ENCODE measurements at regions not wholly inside any gene's neighbourhood (a gene's known extent, or its start where the extent isn't known, plus 50 kb on each side); places are given as distances from the start of the nearest gene placed in this dataset.

DNA sequence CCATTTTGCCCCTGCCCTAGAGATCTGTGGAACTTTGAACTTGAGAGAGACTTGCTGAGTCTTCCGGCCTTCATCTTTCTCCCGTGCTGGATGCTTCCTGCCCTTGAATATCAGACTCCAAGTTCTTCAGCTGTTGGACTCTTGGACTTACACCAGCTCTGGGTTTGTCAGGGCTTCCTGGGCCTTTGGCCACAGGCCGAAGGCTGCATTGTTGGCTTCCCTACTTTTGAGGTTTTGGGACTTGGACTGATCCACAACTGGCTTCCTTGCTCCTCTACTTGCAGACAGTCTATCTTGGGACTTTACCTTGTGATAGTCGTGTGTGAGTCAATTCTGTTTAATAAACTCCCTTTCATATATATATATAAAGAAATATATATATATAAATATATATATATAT lies 1071.0 kb downstream of the ADGRL3 start:
- no peak for DNase-seq (ENCODE audit: low read depth)

DNA sequence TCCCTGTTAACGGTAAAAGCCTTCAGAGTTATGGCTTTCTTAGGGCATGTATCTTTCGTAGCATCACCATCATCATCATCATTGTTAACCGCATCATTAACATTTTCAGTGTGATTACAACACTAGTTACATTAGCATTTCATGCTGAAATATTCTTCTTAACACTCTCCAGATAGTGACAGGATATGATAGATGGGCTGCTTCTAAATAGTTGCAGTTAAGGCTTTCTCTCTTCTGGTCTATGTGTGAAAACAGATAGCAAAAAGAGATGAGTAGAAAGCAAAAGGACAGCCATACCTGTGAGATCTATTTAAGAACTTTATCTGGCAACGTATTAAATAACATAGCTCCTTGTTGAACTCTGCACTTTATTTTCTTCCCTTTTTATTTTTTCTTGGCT lies 1069.8 kb downstream of the ADGRL3 start:
- DNase-seq (ENCODE audit: low read depth), result no peak

DNA sequence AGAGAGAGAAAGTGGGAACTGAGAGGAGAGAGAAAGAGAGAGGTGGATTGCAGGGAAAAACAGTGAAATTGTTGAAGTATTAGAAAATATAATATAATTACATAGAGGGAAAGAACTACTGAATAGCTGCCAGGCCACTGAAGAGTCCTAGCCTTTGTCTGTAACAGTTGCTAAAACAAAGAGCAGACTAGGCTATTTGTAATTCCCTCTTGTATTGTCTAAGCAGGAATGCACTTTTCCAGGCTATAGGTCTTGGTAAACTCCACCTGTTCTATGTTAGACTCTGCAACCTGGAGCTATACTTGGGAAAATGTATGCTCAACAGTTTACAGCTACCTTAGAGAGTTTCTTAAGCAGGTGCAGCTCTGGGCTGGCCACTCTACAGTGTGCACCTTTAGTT lies 1063.3 kb downstream of the ADGRL3 start:
- DNase-seq (ENCODE audit: low read depth), result no peak

DNA sequence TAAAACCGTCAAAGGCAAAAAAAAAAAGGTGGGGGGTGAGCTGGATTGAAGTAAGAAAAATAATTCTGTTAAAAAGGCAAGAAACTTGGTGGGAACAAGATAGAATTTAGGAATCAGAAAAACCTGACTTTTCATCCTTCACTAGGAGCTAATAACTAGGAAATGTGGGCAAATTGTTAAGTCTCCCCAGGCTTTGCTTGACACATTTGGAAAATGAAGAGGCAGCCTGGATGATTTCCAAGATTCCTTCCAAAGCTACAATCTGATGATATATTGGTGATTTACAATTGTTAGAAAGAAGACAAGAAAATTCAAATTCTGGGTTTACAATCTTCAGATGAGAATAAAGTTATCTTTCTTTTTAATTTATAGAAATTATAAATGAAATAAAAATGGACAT lies 1062.5 kb downstream of the ADGRL3 start:
- DNase-seq (ENCODE audit: low read depth), result no peak

DNA sequence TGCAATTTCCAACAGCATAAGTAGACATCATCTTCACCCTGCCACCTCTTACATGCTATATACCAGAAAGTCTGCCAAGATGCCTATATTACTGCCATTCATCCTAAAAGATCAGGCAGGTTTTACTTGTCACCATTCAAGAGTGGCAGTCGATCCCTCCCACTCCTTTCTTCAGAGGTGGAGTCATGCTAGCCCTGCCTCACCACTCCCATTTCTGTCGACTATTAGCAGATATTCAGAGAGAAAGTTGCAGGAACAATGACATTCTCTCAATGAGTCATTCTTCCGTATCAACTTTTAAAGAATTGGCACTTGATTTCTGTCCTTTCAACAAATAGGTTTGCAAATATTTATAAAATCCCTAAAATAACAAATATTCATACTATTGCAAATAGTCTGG lies 1060.1 kb downstream of the ADGRL3 start:
- no peak for DNase-seq (ENCODE audit: low read depth)

DNA sequence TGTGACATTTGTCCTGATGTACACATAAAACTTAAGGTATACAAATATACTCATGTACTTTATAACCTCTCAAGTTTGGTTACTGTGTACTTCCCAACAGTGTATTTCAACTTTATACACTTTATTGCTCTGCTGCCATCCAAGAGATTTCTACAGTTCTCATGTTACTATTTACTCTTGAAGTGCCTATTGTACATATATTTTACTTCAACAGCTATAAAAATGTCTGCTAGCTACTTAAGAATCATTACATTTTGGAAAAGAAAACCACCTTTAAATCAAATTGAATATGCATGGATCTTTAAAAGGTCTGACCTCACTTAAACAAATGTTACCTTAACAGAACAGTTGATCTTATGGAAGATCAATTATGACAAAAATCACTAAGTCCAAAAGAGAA lies 1056.4 kb downstream of the ADGRL3 start:
- no peak for DNase-seq (ENCODE audit: low read depth)

DNA sequence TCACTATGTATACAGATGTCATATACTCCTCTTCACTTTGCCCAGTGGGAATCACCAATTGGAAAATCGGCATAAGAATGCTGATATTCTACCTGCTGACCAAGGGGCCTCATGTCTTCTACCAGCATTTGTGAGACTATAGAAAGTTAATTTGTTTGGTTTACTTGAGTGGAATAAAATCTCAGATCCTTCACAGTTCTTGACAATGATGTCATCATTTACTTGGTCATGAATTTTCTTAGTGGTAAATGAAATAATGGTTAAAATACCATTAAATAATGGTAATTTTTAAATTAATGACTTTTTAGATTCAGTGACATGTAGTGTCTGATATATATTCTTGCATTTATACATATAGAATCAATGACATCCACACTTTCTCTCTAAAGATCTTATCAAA lies 1052.6 kb downstream of the ADGRL3 start:
- no peak for DNase-seq (ENCODE audit: low read depth)

DNA sequence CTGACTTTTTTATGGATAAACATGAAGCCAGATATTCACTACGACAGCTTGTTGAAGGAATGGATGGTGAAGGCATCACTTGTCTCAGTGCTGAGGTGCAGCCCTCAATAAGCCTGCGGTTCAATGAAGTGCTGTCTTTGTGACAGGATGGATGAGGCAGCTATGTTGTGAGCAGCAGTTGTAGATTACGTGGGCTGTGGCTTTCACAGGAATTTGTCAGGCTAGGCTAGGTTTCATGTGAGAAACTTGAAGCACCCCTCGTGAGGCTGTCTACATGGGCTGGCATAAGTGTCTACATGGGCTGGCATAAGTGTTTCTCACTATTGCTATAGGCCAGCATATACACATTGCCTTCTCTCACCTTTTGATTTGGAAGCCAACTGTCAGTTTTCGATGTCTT lies 1050.0 kb downstream of the ADGRL3 start:
- peak; percentile 7 for DNase-seq (ENCODE audit: low read depth)

DNA sequence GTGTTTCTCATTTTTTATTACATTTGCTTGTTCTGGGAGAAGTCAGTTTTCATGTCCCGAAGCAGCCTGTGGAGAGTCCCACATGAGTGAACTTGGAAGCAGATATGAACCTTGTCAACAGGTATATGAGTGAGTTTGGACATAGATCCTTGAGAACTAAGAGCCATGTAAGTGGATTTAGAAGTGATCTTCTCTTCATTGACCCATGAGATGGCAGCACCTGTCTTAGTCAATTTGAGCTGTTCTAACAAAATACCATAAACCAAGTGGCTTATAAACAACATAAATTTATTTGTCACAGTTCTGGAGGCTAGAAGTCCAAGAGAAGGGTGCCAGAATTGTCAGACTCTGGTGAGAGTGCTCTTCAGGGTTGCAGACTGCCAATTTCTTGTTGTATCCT lies 1043.8 kb downstream of the ADGRL3 start:
- no peak for DNase-seq (ENCODE audit: low read depth)

DNA sequence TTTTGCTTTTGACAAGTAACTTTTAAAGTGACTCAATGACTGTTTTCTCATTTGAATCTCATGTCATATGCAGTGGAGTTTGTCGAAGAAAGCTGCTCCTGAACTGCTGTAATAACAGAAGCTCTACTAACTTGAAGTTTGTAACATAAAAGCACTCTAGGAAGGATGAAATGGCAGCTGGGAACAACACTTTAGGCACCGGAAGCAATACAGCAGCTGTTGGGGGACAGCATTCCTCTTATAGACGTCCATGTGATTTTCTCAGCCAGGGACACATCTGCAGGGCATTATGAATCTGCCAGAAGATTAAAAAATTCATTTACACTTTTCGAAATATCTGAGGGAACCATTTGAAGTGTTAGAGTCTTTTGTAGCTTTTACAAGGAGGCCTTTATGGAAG lies 1035.8 kb downstream of the ADGRL3 start:
- DNase-seq (ENCODE audit: low read depth), result no peak

DNA sequence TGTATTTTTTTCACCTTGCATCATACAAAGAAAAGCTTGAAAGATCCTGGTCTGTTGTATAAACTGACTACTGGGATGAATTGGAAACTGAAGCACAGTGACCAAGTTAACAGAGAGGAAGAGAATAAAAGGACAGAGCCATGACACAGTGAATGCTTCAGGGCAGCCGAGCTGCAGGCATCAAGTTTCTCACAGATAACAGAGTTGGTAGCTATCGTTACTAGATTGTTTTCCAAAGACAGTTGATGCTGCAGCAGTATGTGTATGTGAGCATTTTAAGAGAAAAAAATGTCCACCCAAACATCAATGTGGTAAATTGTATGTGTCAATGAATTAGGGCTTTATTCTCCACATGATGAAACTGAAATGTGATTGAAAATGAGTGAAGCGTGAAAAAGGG lies 1032.7 kb downstream of the ADGRL3 start:
- no peak for DNase-seq (ENCODE audit: low read depth)

DNA sequence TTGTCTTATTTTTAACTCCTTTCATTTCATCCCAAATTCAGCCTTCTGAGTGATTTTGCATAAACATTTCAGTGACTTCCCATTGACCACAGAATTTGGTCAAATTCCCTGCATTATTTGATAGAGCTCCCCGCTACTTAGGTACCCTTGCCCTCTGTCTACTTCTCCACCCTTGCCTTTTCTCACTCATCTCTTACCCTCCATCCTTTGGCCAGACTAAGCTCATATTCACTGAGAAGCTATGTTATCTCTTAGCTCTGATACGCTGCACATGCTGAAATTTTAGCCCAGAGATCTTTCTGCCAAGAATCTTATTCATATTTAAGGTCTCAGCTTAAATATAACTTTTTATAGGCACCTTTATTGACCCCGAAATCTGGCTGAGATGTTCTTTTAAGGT lies 1031.9 kb downstream of the ADGRL3 start:
- DNase-seq (ENCODE audit: low read depth), result no peak

DNA sequence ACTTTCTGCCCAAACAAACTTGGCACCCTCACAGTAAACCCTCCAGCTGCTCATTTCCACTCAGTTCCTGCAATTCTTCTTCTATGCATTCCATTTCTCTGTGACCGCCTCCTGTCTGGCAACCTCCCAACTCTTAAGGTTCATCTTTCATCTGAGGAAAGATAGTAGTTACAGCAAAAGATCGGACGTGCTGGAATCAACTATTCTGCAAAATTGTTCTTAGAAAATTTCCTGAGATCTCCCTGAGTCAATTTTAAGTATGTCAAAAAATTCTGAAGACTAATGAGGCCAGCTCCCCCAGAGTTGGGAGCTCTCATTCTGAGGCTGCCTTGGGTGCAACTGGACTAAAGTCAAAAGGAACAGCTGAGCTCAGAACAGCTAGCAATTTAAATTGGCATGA lies 1026.0 kb downstream of the ADGRL3 start:
- no peak for DNase-seq (ENCODE audit: low read depth)

DNA sequence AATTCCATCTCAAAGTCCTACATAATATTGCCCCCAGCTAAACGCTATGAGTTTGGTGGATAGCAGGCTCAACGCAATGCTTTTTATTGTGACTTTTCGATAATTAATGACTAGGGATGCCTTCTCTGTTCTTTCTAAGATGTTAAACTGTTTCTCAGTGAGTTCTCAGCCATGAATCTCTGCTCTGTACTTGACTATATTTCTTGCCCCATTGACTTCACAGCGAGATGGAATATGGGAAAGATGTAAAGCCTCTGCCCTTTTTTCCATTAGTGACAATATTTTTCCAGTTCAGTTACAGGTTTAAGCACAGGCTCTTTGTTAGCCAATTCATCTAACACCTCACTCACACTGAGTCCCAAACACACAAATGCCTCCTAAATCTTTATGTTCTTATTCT lies 1022.0 kb downstream of the ADGRL3 start:
- no peak for DNase-seq (ENCODE audit: low read depth)

DNA sequence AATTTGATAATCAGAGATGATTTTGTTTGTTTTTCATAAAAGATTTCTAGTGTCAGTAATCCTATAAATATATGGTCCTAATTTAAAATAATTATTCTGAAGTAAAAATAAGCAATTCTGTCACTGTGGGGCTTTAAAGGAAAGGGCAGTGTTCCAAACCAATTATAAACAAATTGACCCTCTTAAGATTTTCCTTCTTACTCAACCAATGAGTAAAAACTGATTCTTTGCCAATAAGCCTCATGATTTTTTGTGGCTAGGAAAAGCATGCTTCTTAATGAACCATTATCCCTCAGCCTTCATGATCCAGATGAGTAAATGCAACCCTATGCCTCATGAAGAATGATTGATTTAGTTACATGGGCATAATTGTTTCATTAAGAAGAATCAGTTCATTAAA lies 1010.4 kb downstream of the ADGRL3 start:
- no peak for DNase-seq (ENCODE audit: low read depth)

DNA sequence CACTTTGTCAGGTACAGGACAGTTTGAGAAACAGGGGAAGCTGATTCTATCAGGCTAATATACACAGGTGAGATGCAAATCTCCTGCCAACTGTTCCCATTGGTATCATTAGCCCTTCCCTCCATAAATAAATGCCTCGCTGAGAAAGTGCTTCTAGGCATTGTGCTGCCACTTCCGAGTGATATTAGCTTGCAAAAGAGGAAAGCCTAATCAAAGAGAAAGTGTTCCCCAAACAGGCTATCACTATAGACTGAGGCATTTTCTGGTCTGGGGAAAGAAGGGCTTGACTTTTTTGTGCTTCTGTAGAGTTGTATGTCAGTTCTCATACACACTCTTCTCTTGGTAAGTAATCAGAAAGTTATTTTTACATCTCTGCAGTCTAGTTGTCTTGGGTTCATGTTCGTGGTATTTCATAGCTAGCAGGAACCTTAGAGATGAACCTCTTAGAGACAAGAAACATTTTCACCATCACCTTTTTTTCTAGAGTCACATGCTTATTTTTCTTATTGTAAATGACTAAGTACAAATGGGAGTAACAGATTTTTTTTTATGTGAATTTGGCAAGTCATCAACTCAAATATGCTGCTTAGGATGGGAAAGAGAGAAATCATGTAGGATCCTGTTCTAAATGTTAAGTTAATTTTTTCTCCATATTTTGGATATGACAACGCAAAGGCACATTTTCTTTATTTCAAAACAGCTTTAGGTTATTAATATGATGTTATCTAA lies 1009.8 kb downstream of the ADGRL3 start:
- no peak for DNase-seq (ENCODE audit: low read depth)

DNA sequence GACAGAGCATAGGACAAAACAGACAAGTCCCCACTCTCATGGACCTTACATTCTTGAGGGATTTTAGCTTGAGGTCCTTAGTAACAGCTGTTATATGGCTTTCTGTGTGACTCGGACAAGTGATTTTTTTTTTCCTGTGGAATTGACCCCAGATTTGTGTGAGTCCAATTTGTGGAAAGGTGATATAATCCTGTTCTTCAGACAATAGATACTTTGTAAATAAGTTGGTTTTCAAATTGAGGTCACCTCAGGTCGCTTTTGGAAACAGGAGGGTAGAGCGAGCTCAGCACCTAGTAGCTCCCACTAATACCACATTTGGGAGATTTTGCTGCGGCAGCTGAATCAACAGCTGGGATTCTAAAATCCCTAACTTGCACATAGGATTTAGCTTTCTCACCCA lies 1008.8 kb downstream of the ADGRL3 start:
- no peak for DNase-seq (ENCODE audit: low read depth)

DNA sequence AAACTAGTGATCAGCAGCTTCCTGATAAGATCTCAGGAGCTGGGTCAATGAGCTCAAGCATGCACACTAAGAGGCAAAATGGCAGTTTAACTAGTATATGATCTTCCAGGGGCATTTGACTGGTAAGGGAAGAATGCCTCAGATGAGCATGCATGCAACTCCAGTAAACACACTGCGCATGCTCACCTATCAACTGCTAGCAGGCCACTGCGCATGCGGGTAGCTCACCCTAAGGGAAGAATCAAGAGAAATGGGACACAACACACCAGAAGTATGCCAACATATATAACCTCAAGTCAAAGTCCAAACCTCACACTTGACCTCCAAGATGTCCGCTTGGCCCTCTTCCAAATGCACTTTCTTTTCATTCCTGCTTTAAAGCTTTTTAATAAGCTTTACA lies 1004.0 kb downstream of the ADGRL3 start:
- DNase-seq (ENCODE audit: low read depth), result no peak

DNA sequence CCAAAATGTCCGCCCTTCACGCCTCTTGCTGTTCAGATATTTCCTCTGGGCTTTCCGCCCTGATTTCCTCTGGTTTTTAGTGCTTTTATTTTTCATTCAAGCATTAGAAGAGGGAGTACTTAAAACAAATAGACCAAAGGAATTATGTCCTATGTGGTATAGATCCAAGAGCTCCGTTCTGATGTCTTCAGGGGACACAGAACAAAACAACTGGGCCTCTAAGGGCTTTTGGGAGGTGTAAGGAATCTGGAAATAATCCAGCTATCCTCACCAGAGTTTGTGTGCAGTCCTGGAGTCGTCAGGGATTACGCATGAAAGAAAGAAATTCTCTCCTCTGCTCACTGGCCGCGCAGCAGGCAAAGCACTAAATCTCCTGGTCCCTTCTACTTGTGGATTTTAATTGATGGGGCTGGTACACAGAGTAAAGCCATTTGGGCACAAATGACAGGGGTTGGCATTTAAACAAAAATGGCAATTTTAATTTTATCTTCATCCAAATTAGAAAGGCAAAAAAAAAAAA lies 999.2 kb downstream of the ADGRL3 start:
- no peak for DNase-seq (ENCODE audit: low read depth)

DNA sequence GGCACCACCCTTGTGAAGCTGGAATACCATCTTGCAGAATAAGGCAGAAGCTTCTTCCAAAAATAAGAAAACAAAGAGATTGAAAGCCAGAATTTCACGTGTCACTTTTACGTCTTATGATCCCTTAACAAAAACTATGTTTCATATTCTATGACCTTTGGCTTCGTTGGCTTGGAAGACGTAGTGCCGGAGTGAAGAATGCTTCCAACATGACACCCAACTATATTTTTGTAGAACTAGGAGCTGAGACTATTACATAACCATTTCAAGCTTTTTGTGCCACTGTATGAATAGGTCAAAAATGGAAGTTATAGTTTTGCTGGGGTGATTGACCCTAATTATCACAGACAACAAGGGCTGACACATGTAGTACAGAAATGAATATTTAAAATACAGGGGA lies 996.2 kb downstream of the ADGRL3 start:
- no peak for DNase-seq (ENCODE audit: low read depth)

DNA sequence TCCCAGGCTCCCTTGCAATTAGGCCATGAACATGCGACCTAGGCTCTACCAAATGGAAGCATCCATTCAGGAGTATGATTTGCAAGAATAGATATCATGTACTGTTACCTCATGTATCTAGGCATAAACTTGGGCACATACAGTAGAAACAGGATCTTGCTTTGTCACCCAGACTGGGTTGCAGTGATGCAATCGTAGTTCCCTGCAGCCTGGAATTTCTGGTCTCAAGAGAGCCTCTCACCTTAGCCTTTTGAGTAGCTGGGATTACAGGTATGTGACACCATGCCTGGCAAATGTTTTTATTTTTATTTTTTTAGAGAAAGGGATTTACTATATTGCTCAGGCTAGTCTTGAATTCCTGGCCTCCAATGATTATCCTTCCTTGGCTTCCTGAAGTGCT lies 994.2 kb downstream of the ADGRL3 start:
- DNase-seq (ENCODE audit: low read depth), result no peak

DNA sequence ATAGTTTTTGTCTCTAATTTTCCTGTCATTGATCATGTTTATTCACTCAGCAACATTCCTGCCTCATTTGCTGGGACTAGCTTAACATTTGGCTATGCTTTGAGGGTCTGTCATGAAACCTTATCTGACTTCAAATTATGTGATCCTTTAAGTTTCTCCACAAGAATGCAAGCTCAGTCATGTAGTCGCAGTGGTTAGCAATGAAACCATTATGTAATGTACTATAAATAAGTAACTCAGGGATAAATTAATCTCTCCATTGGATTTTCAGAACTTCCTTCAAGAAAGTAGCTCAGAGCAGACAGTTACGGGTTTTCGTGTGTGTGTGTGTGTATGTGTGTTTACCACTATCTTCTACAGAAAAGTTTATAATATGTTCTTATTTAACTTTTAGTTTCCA lies 993.6 kb downstream of the ADGRL3 start:
- DNase-seq (ENCODE audit: low read depth), result no peak

DNA sequence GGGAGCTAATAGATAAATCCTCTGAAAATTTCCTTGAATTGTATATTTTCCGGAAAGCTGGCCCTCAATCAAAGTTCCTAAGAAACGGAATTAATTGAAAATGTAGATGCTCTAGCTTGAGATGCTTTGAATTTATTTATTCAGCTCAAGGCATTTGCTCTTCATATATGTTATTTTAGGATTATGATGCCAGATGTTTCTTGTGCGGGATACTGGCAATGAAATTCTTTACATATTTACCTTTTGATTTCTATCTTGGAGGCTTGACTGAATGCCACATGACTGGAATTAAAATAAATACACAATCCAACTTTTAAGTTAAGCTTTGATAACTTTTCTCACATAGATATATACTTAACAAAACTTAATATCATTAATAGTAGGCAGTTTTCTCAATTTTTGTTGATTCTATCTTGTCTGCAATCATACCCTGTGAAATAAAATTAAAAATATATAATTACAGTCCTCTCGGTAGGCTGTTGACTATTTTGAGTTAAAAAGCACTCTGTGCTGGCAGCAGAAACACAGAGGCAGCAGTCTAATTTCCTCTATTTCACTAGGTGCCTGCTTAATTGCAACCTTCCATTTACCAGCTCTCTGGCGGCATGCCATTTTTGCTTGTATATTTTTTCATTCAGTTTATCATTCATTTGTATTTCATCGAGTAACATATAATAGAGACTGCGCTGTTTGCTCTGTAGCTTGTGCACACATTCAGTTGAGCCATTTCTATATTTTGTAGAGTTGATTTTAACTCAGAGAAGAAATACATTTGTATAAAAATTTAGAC lies 991.5 kb downstream of the ADGRL3 start:
- DNase-seq (ENCODE audit: low read depth), result no peak
